PC-9 (cell line): ENCODE measurements at regions not wholly inside any gene's neighbourhood (a gene's known extent, or its start where the extent isn't known, plus 50 kb on each side); places are given as distances from the start of the nearest gene placed in this dataset.

Experiments used
- BruUV-seq: library from RNA; stranded (reverse); fragments of 400-500 nt; replicated peaks from 2 replicates; lab custom pipeline; 2021; lab: Mats Ljungman, UMichigan
- CTCF ChIA-PET: fragments of 300-600 bp; sonication (Branson Sonifier 250); formaldehyde crosslinking; loops from one replicate; lab custom pipeline; 2022; ENCODE audit warnings: antibody characterized with exemption; lab: Charles Lee
- POLR2A ChIA-PET: fragments of 300-600 bp; sonication (Branson Sonifier 250); formaldehyde crosslinking; loops from one replicate; lab custom pipeline; 2022; ENCODE audit warnings: antibody characterized with exemption; ENCODE audit not compliant: unreplicated experiment; lab: Charles Lee
- DNase-seq, 2 experiments: peaks; one replicate each; pipeline versions ENCODE4 v3.0.0 to v3.0.0-alpha.2; 2015 to 2022; ENCODE audit warnings: mixed read lengths in 1 of 2
- H2AFZ ChIP-seq: fragments of 200-600 bp; sonication (generic); 2 replicates; pipeline ENCODE4 v1.8.1; 2017; ENCODE audit warnings: antibody characterized with exemption
- H3F3A ChIP-seq: fragments of 200-600 bp; sonication (generic); 2 replicates; pipeline ENCODE4 v1.8.1; 2017; ENCODE audit warnings: antibody characterized with exemption, mild to moderate bottlenecking, low read depth; ENCODE audit not compliant: insufficient read depth
- H3K27ac ChIP-seq: fragments of 200-600 bp; sonication (generic); 2 replicates; pipeline ENCODE4 v1.6.1; 2016; ENCODE audit warnings: mixed run types
- H3K27me3 ChIP-seq: fragments of 200-600 bp; sonication (generic); 2 replicates; pipeline ENCODE4 v1.6.1; 2016; ENCODE audit warnings: low read depth, mixed run types; ENCODE audit not compliant: insufficient read depth
- H3K36me3 ChIP-seq: fragments of 200-600 bp; sonication (generic); 2 replicates; pipeline ENCODE4 v1.6.1; 2016; ENCODE audit warnings: low read depth, mixed run types
- H3K4me1 ChIP-seq: fragments of 200-600 bp; sonication (generic); replicated peaks from 2 replicates; pipeline ENCODE4 v1.6.1; 2016; ENCODE audit warnings: mixed run types; ENCODE audit not compliant: insufficient read depth
- H3K4me2 ChIP-seq: fragments of 200-600 bp; sonication (generic); 2 replicates; pipeline ENCODE4 v1.6.1; 2017; ENCODE audit warnings: mixed run types
- H3K4me3 ChIP-seq: fragments of 200-600 bp; sonication (generic); 2 replicates; pipeline ENCODE4 v1.6.1; 2016; ENCODE audit warnings: mixed run types
- H3K79me2 ChIP-seq: fragments of 200-600 bp; sonication (generic); 2 replicates; pipeline ENCODE4 v1.6.1; 2017; ENCODE audit warnings: low read depth, mixed run types
- H3K9me2 ChIP-seq: fragments of 200-600 bp; sonication (generic); 2 replicates; pipeline ENCODE4 v1.8.1; 2017; ENCODE audit warnings: mild to moderate bottlenecking; ENCODE audit not compliant: insufficient read depth
- H3K9me3 ChIP-seq: fragments of 200-600 bp; sonication (generic); 2 replicates; pipeline ENCODE4 v1.8.1; 2016; ENCODE audit warnings: low read depth; ENCODE audit not compliant: insufficient read depth
- H4K20me1 ChIP-seq: fragments of 200-600 bp; sonication (generic); 2 replicates; pipeline ENCODE4 v1.8.1; 2017; ENCODE audit not compliant: insufficient read depth
- CTCF ChIP-seq: fragments of 200-600 bp; sonication (generic); conservative IDR thresholded peaks from 2 replicates; pipeline ENCODE4 v1.6.1; 2017; ENCODE audit warnings: mixed run types, antibody characterized with exemption, mild to moderate bottlenecking, moderate library complexity
- EZH2 ChIP-seq: fragments of 200-600 bp; sonication (generic); IDR thresholded peaks from 2 replicates; pipeline ENCODE4 v1.8.0; 2017; ENCODE audit warnings: antibody characterized with exemption, low read depth
- intact Hi-C: fragments of 100-400 bp; cut with micrococcal nuclease; formaldehyde crosslinking; loops from one replicate; pipeline ENCODE4 v1.10.0; 2022; ENCODE audit not compliant: unreplicated experiment

DNA sequence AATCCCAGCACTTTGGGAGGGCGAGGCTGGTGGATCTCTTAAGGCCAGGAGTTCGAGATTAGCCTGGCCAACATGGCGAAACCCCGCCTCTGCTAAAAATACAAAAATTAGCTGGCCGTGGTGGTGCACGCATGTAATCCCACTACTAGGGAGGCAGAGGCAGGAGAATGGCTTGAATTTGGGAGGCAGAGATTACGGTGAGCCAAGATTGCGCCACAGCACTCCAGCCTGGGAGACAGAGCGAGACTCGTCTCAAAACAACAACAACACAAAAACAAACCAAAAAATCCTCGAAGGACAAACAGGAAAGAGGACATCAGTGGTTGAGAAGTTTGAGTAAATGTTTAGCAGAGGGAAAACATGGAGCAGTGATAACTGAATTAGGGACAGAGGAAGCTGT lies 52.3 kb upstream of the FAM3C start:
- Histone ChIP-seq H3K9me2 (no peaks in the 10 kb centered on the region), H3F3A (no peaks in the 10 kb centered on the region), H4K20me1 (no peaks in the 10 kb centered on the region), H3K27ac (no peak overlapping the region), H3K9me3 (0 out of 2 replicates have a peak, but pooled peaks cover 4% of the 10 kb centered on the region), H3K27me3 (no peaks in the 10 kb centered on the region), H3K4me1 (no peaks in the 10 kb centered on the region), H3K36me3 (no peaks in the 10 kb centered on the region), H3K4me2 (no peak overlapping the region), H3K79me2 (no peaks in the 10 kb centered on the region), H3K4me3 (no peak overlapping the region), H2AFZ (no peak overlapping the region)
- intact Hi-C loops, result no loop called here
- POLR2A ChIA-PET, result no interaction called here
- no TSS peak for BruUV-seq
- TF ChIP-seq CTCF (no peak), EZH2 (no peak)
- no peak for DNase-seq
- CTCF ChIA-PET, result no interaction called here

GRCh38 chr7:121447911-121448300 lies 51.8 kb upstream of the FAM3C start:
- Histone ChIP-seq H3K27ac (no peak overlapping the region), H3K4me3 (no peak overlapping the region), H2AFZ (no peak overlapping the region), H3K36me3 (no peaks in the 10 kb centered on the region), H3K27me3 (no peaks in the 10 kb centered on the region), H3K4me2 (no peak overlapping the region), H3F3A (peaks cover 1% of the 10 kb centered on the region; the same call in 1 of the 2 replicates), H3K9me3 (0 out of 2 replicates have a peak, but pooled peaks cover 4% of the 10 kb centered on the region), H3K9me2 (no peaks in the 10 kb centered on the region), H3K4me1 (peaks cover 4% of the 10 kb centered on the region; the same call in 1 of the 2 replicates), H4K20me1 (no peaks in the 10 kb centered on the region), H3K79me2 (no peaks in the 10 kb centered on the region)
- intact Hi-C loops, result no loop called here
- DNase-seq, result no peak
- CTCF ChIA-PET, result no interaction called here
- no TSS peak for BruUV-seq
- POLR2A ChIA-PET, result no interaction called here
- TF ChIP-seq CTCF (no peak), EZH2 (no peak)

DNA sequence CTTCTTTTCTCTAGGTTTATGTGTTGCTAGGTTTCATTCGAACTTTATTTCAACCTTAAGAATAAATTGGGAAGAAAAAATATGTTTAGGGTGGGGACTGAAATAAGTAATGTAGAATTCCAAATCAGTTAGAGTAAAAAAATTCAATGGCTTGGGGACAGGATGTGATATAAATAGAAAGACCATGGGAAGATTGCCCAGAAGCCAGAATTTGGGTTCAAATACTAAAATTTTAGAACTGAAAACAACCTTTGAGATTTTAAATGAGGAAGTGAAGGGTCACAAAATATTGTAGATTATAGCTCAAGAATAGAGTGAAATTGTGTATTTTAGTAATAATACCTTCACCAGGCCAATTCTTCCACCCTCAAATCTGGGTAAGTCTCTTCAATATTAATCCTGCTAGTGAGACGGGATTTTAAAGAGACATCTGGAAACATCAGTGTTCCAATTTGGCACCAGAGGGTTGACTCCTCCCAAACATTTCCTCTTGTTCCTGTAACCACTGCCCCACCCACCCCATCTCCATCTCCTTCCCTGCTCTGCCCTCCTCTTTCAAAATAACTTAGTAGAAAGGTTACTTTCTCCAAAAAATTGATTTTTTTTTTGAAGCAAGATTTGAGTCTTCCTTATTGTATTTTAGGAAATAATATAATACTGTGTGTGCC lies 51.3 kb upstream of the FAM3C start:
- no peak overlapping the region for H3K27ac ChIP-seq
- H3K4me2 ChIP-seq, result no peak overlapping the region
- intact Hi-C loops, result no loop called here
- no peaks in the 10 kb centered on the region for H3K36me3 ChIP-seq
- CTCF ChIA-PET, result interaction anchor here (1.0 kb wide), 1 partner anchor 80 kb away, joined by 4 read pairs; no protein-coding TSS in a partner anchor
- no TSS peak for BruUV-seq
- no peaks in the 10 kb centered on the region for H4K20me1 ChIP-seq
- H3K79me2 ChIP-seq, result no peaks in the 10 kb centered on the region
- no peaks in the 10 kb centered on the region for H3K9me3 ChIP-seq
- H2AFZ ChIP-seq, result no peak overlapping the region
- DNase-seq, result no peak
- no peak overlapping the region for H3K4me3 ChIP-seq
- peaks cover 9% of the 10 kb centered on the region; the same call in 1 of the 2 replicates for H3K4me1 ChIP-seq
- peaks cover 6% of the 10 kb centered on the region; the same call in 1 of the 2 replicates for H3F3A ChIP-seq
- no peaks in the 10 kb centered on the region for H3K9me2 ChIP-seq
- no peaks in the 10 kb centered on the region for H3K27me3 ChIP-seq
- POLR2A ChIA-PET, result no interaction called here
- TF ChIP-seq CTCF (no peak), EZH2 (no peak)
